Heart left ventricle (tissue), 13 donors: ENCODE measurements at regions not wholly inside any gene's neighbourhood (a gene's known extent, or its start where the extent isn't known, plus 50 kb on each side); places are given as distances from the start of the nearest gene placed in this dataset.

Source experiments
- CTCF ChIP-seq, 12 donors: fragments of 200-600 bp; sonication (generic) in 4 of 12; IDR thresholded peaks; one replicate each; pipeline versions ENCODE4 v1.5.0 to v1.8.0; 2018 to 2022; ENCODE audit warnings: antibody characterized with exemption in 12 of 12, mild to moderate bottlenecking in 5 of 12
- POLR2A ChIP-seq, 2 donors: fragments of 450-650 bp; IDR thresholded peaks; one replicate each; pipeline ENCODE4 v1.6.1; 2017; ENCODE audit warnings: antibody characterized with exemption in 2 of 2, mild to moderate bottlenecking in 2 of 2, moderate library complexity in 2 of 2
- donor health status: ischemic (EF 13 %, LVEDD 7.1; RV severe dilation, severe dysfunction).
- donor health status: DM: no; HTN: yes; CAD: no.
- donor health status: DM: no; HTN: no; CAD: no.
- donor health status: ischemic (EF 25% LVEDD 6.9; RV normal size, moderate dysfunction).
- donor health status: ischemic (EF 25% LVEDD 5.7; RV mildly dilated, moderate dysfunction).
- donor health status: ischemic (EF 35%, LVEDD 5.7; RV mildly dilated, moderate dysfunction).
- donor health status: nonischemic (EF 11% LVEDD 7.7; RV severe dilation, severe dysfunction).
- donor health status: DM: yes; HTN: yes; CAD: no.
- donor health status: PGD.
- donor health status: ischemic (EF 29% LVEDD 5.4; RV normal size, mild dysfunction).
- donor health status: nonischemic (EF 23%, LVEDD 6.1; RV moderate dilation, normal function).

GRCh38 chr4:66186095-66186494, 515.8 kb upstream of the EPHA5 start:
- no peak for TF ChIP-seq CTCF (IDR thresholded peaks at IDR 0.05)
- TF ChIP-seq POLR2A (IDR thresholded peaks at IDR 0.05) = no peak
